ENCODE measurements at regions not wholly inside any gene's neighbourhood (a gene's known extent, or its start where the extent isn't known, plus 50 kb on each side); places are given as distances from the start of the nearest gene placed in this dataset.

GRCh38 chr2:2565671-2566070, 234.6 kb upstream of the MYT1L start:
- no peak for DNase-seq (ENCODE audit: low read depth in 4 of 4, low spot score in 1 of 4)

- DNase-seq (ENCODE audit: low read depth in 4 of 4, low spot score in 1 of 4) = no peak
These were observed 233.4 kb upstream of the MYT1L start for GRCh38 chr2:2564300-2565078.

- no peak for DNase-seq (ENCODE audit: low read depth in 4 of 4, low spot score in 1 of 4)
These were observed 232.3 kb upstream of the MYT1L start for GRCh38 chr2:2563309-2563860.

GRCh38 chr2:2562867-2563266, 231.8 kb upstream of the MYT1L start:
- no peak for DNase-seq (ENCODE audit: low read depth in 4 of 4, low spot score in 1 of 4)

- DNase-seq (ENCODE audit: low read depth in 4 of 4, low spot score in 1 of 4) = no peak
These were observed 230.4 kb upstream of the MYT1L start for GRCh38 chr2:2561346-2562095.

GRCh38 chr2:2560374-2561015, 229.4 kb upstream of the MYT1L start:
- DNase-seq (ENCODE audit: low read depth in 4 of 4, low spot score in 1 of 4) = no peak

- no peak for DNase-seq (ENCODE audit: low read depth in 4 of 4, low spot score in 1 of 4)
These were observed 227.4 kb upstream of the MYT1L start for GRCh38 chr2:2558476-2558875.

GRCh38 chr2:2557475-2557874, 226.4 kb upstream of the MYT1L start:
- DNase-seq (ENCODE audit: low read depth in 4 of 4, low spot score in 1 of 4) = no peak

GRCh38 chr2:2550856-2551255, 219.8 kb upstream of the MYT1L start:
- no peak for DNase-seq (ENCODE audit: low read depth in 4 of 4, low spot score in 1 of 4)

- DNase-seq (ENCODE audit: low read depth in 4 of 4, low spot score in 1 of 4) = no peak
These were observed 216.8 kb upstream of the MYT1L start for GRCh38 chr2:2547911-2548310.

GRCh38 chr2:2547451-2547850, 216.4 kb upstream of the MYT1L start:
- DNase-seq (ENCODE audit: low read depth in 4 of 4, low spot score in 1 of 4) = no peak

GRCh38 chr2:2546046-2546445, 215.0 kb upstream of the MYT1L start:
- no peak for DNase-seq (ENCODE audit: low read depth in 4 of 4, low spot score in 1 of 4)

- DNase-seq (ENCODE audit: low read depth in 4 of 4, low spot score in 1 of 4) = no peak
These were observed 212.0 kb upstream of the MYT1L start for GRCh38 chr2:2542966-2543611.

- no peak for DNase-seq (ENCODE audit: low read depth in 4 of 4, low spot score in 1 of 4)
These were observed 211.2 kb upstream of the MYT1L start for GRCh38 chr2:2542316-2542715.

- no peak for DNase-seq (ENCODE audit: low read depth in 4 of 4, low spot score in 1 of 4)
These were observed 209.3 kb upstream of the MYT1L start for GRCh38 chr2:2540406-2540805.

- no peak for DNase-seq (ENCODE audit: low read depth in 4 of 4, low spot score in 1 of 4)
These were observed 205.5 kb upstream of the MYT1L start for GRCh38 chr2:2536416-2537056.

GRCh38 chr2:2530334-2530733, 199.3 kb upstream of the MYT1L start:
- no peak for DNase-seq (ENCODE audit: low read depth in 4 of 4, low spot score in 1 of 4)

GRCh38 chr2:2528846-2529245, 197.8 kb upstream of the MYT1L start:
- DNase-seq (ENCODE audit: low read depth in 4 of 4, low spot score in 1 of 4) = no peak

- no peak for DNase-seq (ENCODE audit: low read depth in 4 of 4, low spot score in 1 of 4)
These were observed 196.1 kb upstream of the MYT1L start for GRCh38 chr2:2527148-2527547.

GRCh38 chr2:2524348-2524941, 193.4 kb upstream of the MYT1L start:
- no peak for DNase-seq (ENCODE audit: low read depth in 4 of 4, low spot score in 1 of 4)
